ENCODE measurements at regions not wholly inside any gene's neighbourhood (a gene's known extent, or its start where the extent isn't known, plus 50 kb on each side); places are given as distances from the start of the nearest gene placed in this dataset.

DNA sequence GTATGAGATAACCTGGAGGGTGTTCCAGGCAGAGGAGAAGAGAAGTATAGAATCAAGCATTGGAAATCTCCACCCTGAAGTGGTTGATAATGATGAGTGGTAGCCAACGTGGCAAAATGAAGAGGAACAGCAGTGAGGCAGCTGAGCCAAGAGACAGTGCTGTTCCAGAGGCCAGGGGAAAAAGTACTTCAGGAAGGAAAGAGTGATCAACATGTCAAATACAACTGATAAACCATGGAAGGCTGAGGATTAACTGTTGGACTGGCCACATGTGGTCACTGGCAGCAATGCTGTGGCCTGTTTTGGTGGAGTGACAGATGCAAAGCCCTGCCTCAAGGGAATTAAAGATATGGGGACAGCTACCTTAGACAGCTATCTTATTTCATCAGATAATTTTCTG lies 51.9 kb upstream of the RMP24 start:
- Histone ChIP-seq H3F3A (ENCODE audit: low read length, unreplicated experiment) (no peaks in the 10 kb centered on the region), H3K9me3 (ENCODE audit: low read length) (no peaks in the 10 kb centered on the region), H3K4me1 (ENCODE audit: insufficient read depth, low read length) (no peaks in the 10 kb centered on the region), H3K36me3 (ENCODE audit: low read depth, low read length) (no peaks in the 10 kb centered on the region), H3K27me3 (ENCODE audit: low read length) (no peaks in the 10 kb centered on the region), H3K4me3 (ENCODE audit: low read length) (no peak overlapping the region), H2AFZ (ENCODE audit: low read length) (no peak overlapping the region), H3K9ac (ENCODE audit: low read length) (no peak overlapping the region), H3K79me2 (ENCODE audit: low read length) (no peaks in the 10 kb centered on the region), H3K27ac (ENCODE audit: low read length) (no peak overlapping the region), H3K4me2 (ENCODE audit: low read length) (no peak overlapping the region), H3K9me2 (replicated peaks; ENCODE audit: low read length) (no peaks in the 10 kb centered on the region), H4K20me1 (ENCODE audit: low read length) (no peaks in the 10 kb centered on the region)
- no TSS peak for BruUV-seq (replicated peaks)
- CTCF ChIA-PET, result no interaction called here
- intact Hi-C loops (cut with micrococcal nuclease), result no loop called here
- POLR2A ChIA-PET (ENCODE audit: unreplicated experiment), result no interaction called here
- no peak for TF ChIP-seq EZH2 (IDR thresholded peaks at IDR 0.05; ENCODE audit: low read length, unreplicated experiment)
- ATAC-seq (no peak), DNase-seq (no peak)

Small RNAs in the stretch of these regions (microRNA-seq; reads per million reads assigned to microRNA genes)
- gene MIR187 (ENCODE audit: unreplicated experiment), result 3.5 reads per million, percentile 12 among the genes with 10 or more reads in this experiment

Measured in PC-3 (cell line).